Liver (tissue), 3 donors: ENCODE measurements at regions not wholly inside any gene's neighbourhood (a gene's known extent, or its start where the extent isn't known, plus 50 kb on each side); places are given as distances from the start of the nearest gene placed in this dataset.

Source experiments
- ATF3 ChIP-seq: IDR thresholded peaks from 2 replicates; pipeline ENCODE4 v1.6.1; 2016; ENCODE audit warnings: antibody characterized with exemption
- EGR1 ChIP-seq, 2 donors: IDR thresholded peaks; 2 replicates each; pipeline ENCODE4 v1.6.1; 2016 to 2018; ENCODE audit warnings: antibody characterized with exemption in 2 of 2, low read depth in 2 of 2
- FOXA1 ChIP-seq: IDR thresholded peaks from 2 replicates; pipeline ENCODE4 v1.6.1; 2016; ENCODE audit warnings: antibody characterized with exemption
- GABPA ChIP-seq, 2 donors: IDR thresholded peaks in 1 of 2; conservative IDR thresholded peaks in 1 of 2; 2 replicates each; pipeline ENCODE4 v1.6.1; 2016; ENCODE audit warnings: antibody characterized with exemption in 2 of 2, mild to moderate bottlenecking in 1 of 2, moderate library complexity in 1 of 2
- JUND ChIP-seq, 2 donors: IDR thresholded peaks; 2 replicates each; pipeline ENCODE4 v1.6.1; 2016; ENCODE audit warnings: antibody characterized with exemption in 2 of 2
- MAX ChIP-seq: IDR thresholded peaks from 2 replicates; pipeline ENCODE4 v1.6.1; 2016; ENCODE audit warnings: antibody characterized with exemption
- NR2F2 ChIP-seq: IDR thresholded peaks from 2 replicates; pipeline ENCODE4 v1.6.1; 2016; ENCODE audit warnings: antibody characterized with exemption
- RAD21 ChIP-seq, 2 donors: IDR thresholded peaks; 2 replicates each; pipeline ENCODE4 v1.6.1; 2016; ENCODE audit warnings: antibody characterized with exemption in 2 of 2, mild to moderate bottlenecking in 2 of 2
- REST ChIP-seq: IDR thresholded peaks from 2 replicates; pipeline ENCODE4 v1.6.1; 2016; ENCODE audit warnings: antibody characterized with exemption, mild to moderate bottlenecking
- RXRA ChIP-seq, 2 donors: IDR thresholded peaks; 2 replicates each; pipeline ENCODE4 v1.6.1; 2017 to 2018; ENCODE audit warnings: antibody characterized with exemption in 2 of 2, mild to moderate bottlenecking in 1 of 2
- SP1 ChIP-seq: IDR thresholded peaks from 2 replicates; pipeline ENCODE4 v1.6.1; 2018; ENCODE audit warnings: antibody characterized with exemption, mild to moderate bottlenecking
- TAF1 ChIP-seq: conservative IDR thresholded peaks from 2 replicates; pipeline ENCODE4 v1.6.1; 2016; ENCODE audit warnings: antibody characterized with exemption, mild to moderate bottlenecking
- TF ChIP-seq, protein P1 (sequence below): fragments of 150-350 bp; IDR thresholded peaks from 2 replicates; pipeline ENCODE4 v1.5.1; 2017; ENCODE audit warnings: improper control_type of control experiment, low read depth, low read length; ENCODE audit not compliant: missing input control
- TF ChIP-seq, protein P2 (sequence below): IDR thresholded peaks from 2 replicates; pipeline ENCODE4 v1.6.1; 2016; ENCODE audit warnings: antibody characterized with exemption
- donor health status: healthy.
- donor health status: healthy.

GRCh38 chr11:26276798-26277424, 55.0 kb upstream of the ANO3 start:
- no peak for TF ChIP-seq EGR1 (IDR thresholded peaks at IDR 0.05; ENCODE audit: low read depth in 2 of 2)
- TF ChIP-seq MAX: no peak
- TF ChIP-seq, protein P1, sequence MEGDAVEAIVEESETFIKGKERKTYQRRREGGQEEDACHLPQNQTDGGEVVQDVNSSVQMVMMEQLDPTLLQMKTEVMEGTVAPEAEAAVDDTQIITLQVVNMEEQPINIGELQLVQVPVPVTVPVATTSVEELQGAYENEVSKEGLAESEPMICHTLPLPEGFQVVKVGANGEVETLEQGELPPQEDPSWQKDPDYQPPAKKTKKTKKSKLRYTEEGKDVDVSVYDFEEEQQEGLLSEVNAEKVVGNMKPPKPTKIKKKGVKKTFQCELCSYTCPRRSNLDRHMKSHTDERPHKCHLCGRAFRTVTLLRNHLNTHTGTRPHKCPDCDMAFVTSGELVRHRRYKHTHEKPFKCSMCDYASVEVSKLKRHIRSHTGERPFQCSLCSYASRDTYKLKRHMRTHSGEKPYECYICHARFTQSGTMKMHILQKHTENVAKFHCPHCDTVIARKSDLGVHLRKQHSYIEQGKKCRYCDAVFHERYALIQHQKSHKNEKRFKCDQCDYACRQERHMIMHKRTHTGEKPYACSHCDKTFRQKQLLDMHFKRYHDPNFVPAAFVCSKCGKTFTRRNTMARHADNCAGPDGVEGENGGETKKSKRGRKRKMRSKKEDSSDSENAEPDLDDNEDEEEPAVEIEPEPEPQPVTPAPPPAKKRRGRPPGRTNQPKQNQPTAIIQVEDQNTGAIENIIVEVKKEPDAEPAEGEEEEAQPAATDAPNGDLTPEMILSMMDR: peak; percentile 95
- no peak for TF ChIP-seq GABPA (IDR thresholded peaks at IDR 0.05 in 1 of 2, conservative IDR thresholded peaks at IDR 0.05 in 1 of 2)
- TF ChIP-seq RAD21 (IDR thresholded peaks at IDR 0.05): peak; percentile 86 to 93
- TF ChIP-seq ATF3: no peak
- no peak for TF ChIP-seq TAF1
- no peak for TF ChIP-seq NR2F2
- TF ChIP-seq REST: no peak
- TF ChIP-seq FOXA1: no peak
- TF ChIP-seq, protein P2, sequence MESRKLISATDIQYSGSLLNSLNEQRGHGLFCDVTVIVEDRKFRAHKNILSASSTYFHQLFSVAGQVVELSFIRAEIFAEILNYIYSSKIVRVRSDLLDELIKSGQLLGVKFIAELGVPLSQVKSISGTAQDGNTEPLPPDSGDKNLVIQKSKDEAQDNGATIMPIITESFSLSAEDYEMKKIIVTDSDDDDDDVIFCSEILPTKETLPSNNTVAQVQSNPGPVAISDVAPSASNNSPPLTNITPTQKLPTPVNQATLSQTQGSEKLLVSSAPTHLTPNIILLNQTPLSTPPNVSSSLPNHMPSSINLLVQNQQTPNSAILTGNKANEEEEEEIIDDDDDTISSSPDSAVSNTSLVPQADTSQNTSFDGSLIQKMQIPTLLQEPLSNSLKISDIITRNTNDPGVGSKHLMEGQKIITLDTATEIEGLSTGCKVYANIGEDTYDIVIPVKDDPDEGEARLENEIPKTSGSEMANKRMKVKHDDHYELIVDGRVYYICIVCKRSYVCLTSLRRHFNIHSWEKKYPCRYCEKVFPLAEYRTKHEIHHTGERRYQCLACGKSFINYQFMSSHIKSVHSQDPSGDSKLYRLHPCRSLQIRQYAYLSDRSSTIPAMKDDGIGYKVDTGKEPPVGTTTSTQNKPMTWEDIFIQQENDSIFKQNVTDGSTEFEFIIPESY: no peak
- TF ChIP-seq SP1: no peak
- TF ChIP-seq RXRA (IDR thresholded peaks at IDR 0.05): peak in 1 of 2 donors; percentile 43
- no peak for TF ChIP-seq JUND (IDR thresholded peaks at IDR 0.05)
